ENCODE measurements at regions not wholly inside any gene's neighbourhood (a gene's known extent, or its start where the extent isn't known, plus 50 kb on each side); places are given as distances from the start of the nearest gene placed in this dataset.

GRCh38 chr9:29640507-29640906 is 2067.2 kb upstream of the C9orf72 start:
- POLR2A ChIA-PET, result no interaction called here

DNA sequence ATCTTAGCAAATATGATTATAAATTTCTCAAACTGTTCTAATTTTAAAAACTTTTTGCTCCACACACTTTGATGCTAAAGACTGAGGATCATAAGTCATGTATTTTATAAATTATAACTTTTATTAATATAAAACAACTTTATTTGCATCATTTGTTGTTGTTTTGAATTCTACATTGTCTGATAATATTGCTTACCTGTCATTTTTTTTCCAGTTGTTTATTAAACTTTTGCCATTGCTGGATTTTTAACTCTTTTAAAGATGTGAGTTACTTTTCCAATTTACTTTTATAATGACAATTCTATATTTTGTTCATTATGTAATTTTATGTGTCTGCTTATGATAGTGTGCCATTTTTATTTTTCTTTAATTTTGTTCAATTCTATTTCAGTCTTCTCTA is 2071.2 kb upstream of the C9orf72 start:
- no TSS peak for BruUV-seq (replicated peaks)
- CTCF ChIA-PET, result no interaction called here
- Histone ChIP-seq H3K9ac (ENCODE audit: low read length) (no peak overlapping the region), H3K9me2 (ENCODE audit: insufficient read depth) (no peaks in the 10 kb centered on the region), H3K4me2 (ENCODE audit: low read length) (no peak overlapping the region), H4K20me1 (ENCODE audit: insufficient read depth) (no peaks in the 10 kb centered on the region), H3K27ac (ENCODE audit: low read depth, low read length) (no peak overlapping the region), H3K36me3 (ENCODE audit: control insufficient read depth in 1 of 2, insufficient read depth in 2 of 2, low read length in 2 of 2) (no peaks in the 10 kb centered on the region), H3K27me3 (ENCODE audit: insufficient read depth, low read length) (no peaks in the 10 kb centered on the region), H3K9me3 (ENCODE audit: control insufficient read depth in 1 of 2, insufficient read depth in 1 of 2, low read depth in 1 of 2, low read length in 2 of 2) (peaks cover 0 to 3% of the 10 kb centered on the region in 2 experiments; a peak in 2 of 4 replicates), H3K79me2 (ENCODE audit: insufficient read depth, low read length) (no peaks in the 10 kb centered on the region), H3K4me3 (replicated peaks in 1 of 2; ENCODE audit: low read depth in 1 of 2, low read length in 2 of 2) (no peak overlapping the region), H2AFZ (ENCODE audit: low read depth, low read length, poor library complexity, severe bottlenecking) (no peak overlapping the region), H3K4me1 (ENCODE audit: control insufficient read depth in 1 of 2, insufficient read depth in 2 of 2, low read length in 2 of 2) (no peaks in the 10 kb centered on the region)
- intact Hi-C loops (cut with micrococcal nuclease), result no loop called here
- no peak for DNase-seq (ENCODE audit: low read depth, low spot score)
- RAD21 ChIA-PET (ENCODE audit: low non-redundant PET in 1 of 2, low total read pairs in 2 of 2, uncharacterized antibody in 2 of 2, unreplicated experiment in 2 of 2), result no interaction called here
- no peak for ATAC-seq
- POLR2A ChIA-PET, result no interaction called here
- no peak for TF ChIP-seq TCF7L2 (IDR thresholded peaks at IDR 0.05; ENCODE audit: borderline replicate concordance, extremely low read depth, insufficient read depth, insufficient read length)
- no peak for TF ChIP-seq POLR2A (IDR thresholded peaks at IDR 0.05; ENCODE audit: borderline replicate concordance, extremely low read depth, insufficient read depth, insufficient read length)
- no peak for TF ChIP-seq ZBTB33 (IDR thresholded peaks at IDR 0.05; ENCODE audit: extremely low read depth, insufficient replicate concordance, low read length)
- no peak for TF ChIP-seq RAD21 (IDR thresholded peaks at IDR 0.05; ENCODE audit: low read depth)
- TF ChIP-seq EZH2phosphoT487 (IDR thresholded peaks at IDR 0.05; ENCODE audit: borderline replicate concordance), result no peak
- no peak for TF ChIP-seq JUND (IDR thresholded peaks at IDR 0.05)
- TF ChIP-seq SIN3A (IDR thresholded peaks at IDR 0.05; ENCODE audit: low read depth), result no peak
- no peak for TF ChIP-seq POLR2AphosphoS5 (IDR thresholded peaks at IDR 0.05; ENCODE audit: low read depth, low read length)
- no peak for TF ChIP-seq EZH2 (IDR thresholded peaks at IDR 0.05)
- no peak for TF ChIP-seq FOSL1 (IDR thresholded peaks at IDR 0.05; ENCODE audit: low read depth)

More at GRCh38 chr9:29640507-29640906, 2067.2 kb upstream of the C9orf72 start:
- H4K20me1 ChIP-seq (ENCODE audit: insufficient read depth), result no peaks in the 10 kb centered on the region
- intact Hi-C loops (cut with micrococcal nuclease), result no loop called here
- no TSS peak for BruUV-seq (replicated peaks)
- no peak overlapping the region for H3K9ac ChIP-seq (ENCODE audit: low read length)
- no peak overlapping the region for H3K4me3 ChIP-seq (replicated peaks in 1 of 2; ENCODE audit: low read depth in 1 of 2, low read length in 2 of 2)
- no peaks in the 10 kb centered on the region for H3K36me3 ChIP-seq (ENCODE audit: control insufficient read depth in 1 of 2, insufficient read depth in 2 of 2, low read length in 2 of 2)
- no peak overlapping the region for H3K4me2 ChIP-seq (ENCODE audit: low read length)
- H3K9me3 ChIP-seq (ENCODE audit: control insufficient read depth in 1 of 2, insufficient read depth in 1 of 2, low read depth in 1 of 2, low read length in 2 of 2), result peaks cover 0 to 3% of the 10 kb centered on the region in 2 experiments; a peak in 3 of 4 replicates
- ChIA-PET CTCF (no interaction called here), RAD21 (ENCODE audit: low non-redundant PET in 1 of 2, low total read pairs in 2 of 2, uncharacterized antibody in 2 of 2, unreplicated experiment in 2 of 2) (no interaction called here)
- TF ChIP-seq POLR2AphosphoS5 (IDR thresholded peaks at IDR 0.05; ENCODE audit: low read depth, low read length) (no peak), CTCF (IDR thresholded peaks at IDR 0.05 in 2 of 3, conservative IDR thresholded peaks at IDR 0.05 in 1 of 3; ENCODE audit: borderline replicate concordance in 1 of 3, insufficient read depth in 1 of 3, low read depth in 2 of 3, low read length in 2 of 3) (no peak)
- H3K79me2 ChIP-seq (ENCODE audit: insufficient read depth, low read length), result no peaks in the 10 kb centered on the region
- H3K27me3 ChIP-seq (ENCODE audit: insufficient read depth, low read length), result no peaks in the 10 kb centered on the region
- DNase-seq (ENCODE audit: low read depth, low spot score) (no peak), ATAC-seq (no peak)
- no peaks in the 10 kb centered on the region for H3K4me1 ChIP-seq (ENCODE audit: control insufficient read depth in 1 of 2, insufficient read depth in 2 of 2, low read length in 2 of 2)
- H3K27ac ChIP-seq (ENCODE audit: low read depth, low read length), result no peak overlapping the region
- no peaks in the 10 kb centered on the region for H3K9me2 ChIP-seq (ENCODE audit: insufficient read depth)
- H2AFZ ChIP-seq (ENCODE audit: low read depth, low read length, poor library complexity, severe bottlenecking), result no peak overlapping the region
